DOHH2 (cell line): ENCODE measurements at regions not wholly inside any gene's neighbourhood (a gene's known extent, or its start where the extent isn't known, plus 50 kb on each side); places are given as distances from the start of the nearest gene placed in this dataset.

Source experiments
- H3F3A ChIP-seq: fragments of 200-600 bp; sonication (generic), shearing (Covaris generic); 2 replicates; pipeline ENCODE4 v1.6.0; 2016; ENCODE audit warnings: antibody characterized with exemption, mild to moderate bottlenecking; ENCODE audit not compliant: control insufficient read depth, insufficient read depth
- H3K27ac ChIP-seq: fragments of 200-600 bp; sonication (generic); 2 replicates; pipeline ENCODE4 v1.5.1; 2014; ENCODE audit warnings: low read depth, mild to moderate bottlenecking, low read length, moderate library complexity
- H3K27me3 ChIP-seq: fragments of 200-600 bp; sonication (generic); 2 replicates; pipeline ENCODE4 v1.6.1; 2014; ENCODE audit warnings: mild to moderate bottlenecking, low read length, mixed read lengths; ENCODE audit not compliant: control insufficient read depth
- H3K36me3 ChIP-seq: fragments of 200-600 bp; sonication (generic); 2 replicates; pipeline ENCODE4 v1.6.1; 2014; ENCODE audit warnings: mild to moderate bottlenecking, low read length, moderate library complexity, mixed read lengths; ENCODE audit not compliant: control insufficient read depth
- H3K4me1 ChIP-seq: fragments of 200-600 bp; sonication (generic); 2 replicates; pipeline ENCODE4 v1.6.1; 2014; ENCODE audit warnings: mild to moderate bottlenecking, low read length, mixed read lengths; ENCODE audit not compliant: control insufficient read depth
- H3K4me2 ChIP-seq: fragments of 200-600 bp; sonication (generic); 2 replicates; pipeline ENCODE4 v1.6.0; 2014; ENCODE audit warnings: mild to moderate bottlenecking, low read length, moderate library complexity
- H3K4me3 ChIP-seq: fragments of 200-600 bp; sonication (generic); 2 replicates; pipeline ENCODE4 v1.5.1; 2014; ENCODE audit warnings: mild to moderate bottlenecking, low read length, mixed read lengths
- H3K79me2 ChIP-seq: fragments of 200-600 bp; sonication (generic); 2 replicates; pipeline ENCODE4 v1.6.1; 2014; ENCODE audit warnings: mild to moderate bottlenecking, low read length, mixed read lengths; ENCODE audit not compliant: control insufficient read depth
- H3K9me2 ChIP-seq: fragments of 200-600 bp; sonication (generic); replicated peaks from 2 replicates; pipeline ENCODE4 v1.6.1; 2014; ENCODE audit warnings: mild to moderate bottlenecking, low read length, mixed read lengths; ENCODE audit not compliant: control insufficient read depth
- H3K9me3 ChIP-seq: fragments of 200-600 bp; sonication (generic); 2 replicates; pipeline ENCODE4 v1.6.1; 2014; ENCODE audit warnings: antibody characterized with exemption, low read length, mixed read lengths; ENCODE audit not compliant: control insufficient read depth, insufficient read depth
- H4K20me1 ChIP-seq: fragments of 200-600 bp; sonication (generic); 2 replicates; pipeline ENCODE4 v1.6.0; 2014; ENCODE audit warnings: low read depth, mild to moderate bottlenecking, antibody characterized with exemption, low read length, moderate library complexity; ENCODE audit not compliant: control insufficient read depth, insufficient read depth
- CTCF ChIP-seq: fragments of 200-600 bp; sonication (generic); IDR thresholded peaks from one replicate; pipeline ENCODE4 v1.5.1; 2014; ENCODE audit warnings: antibody characterized with exemption, mild to moderate bottlenecking, low read depth, low read length; ENCODE audit not compliant: poor library complexity, severe bottlenecking
- EZH2phosphoT487 ChIP-seq: fragments of 200-600 bp; sonication (generic); IDR thresholded peaks from 2 replicates; pipeline ENCODE4 v1.6.1; 2017; ENCODE audit warnings: borderline replicate concordance, mild to moderate bottlenecking, antibody characterized with exemption, low read length, moderate library complexity, mixed read lengths

GRCh38 chr5:104297076-104297475, 734.5 kb upstream of the NUDT12 start:
- H3K27ac ChIP-seq, result no peak overlapping the region
- H3K4me3 ChIP-seq, result no peak overlapping the region
- no peaks in the 10 kb centered on the region for H3K79me2 ChIP-seq
- H3K4me1 ChIP-seq, result no peaks in the 10 kb centered on the region
- no peak overlapping the region for H3K4me2 ChIP-seq
- no peaks in the 10 kb centered on the region for H3K9me2 ChIP-seq
- TF ChIP-seq CTCF, result no peak
- TF ChIP-seq EZH2phosphoT487, result no peak
- H3K9me3 ChIP-seq, result no peaks in the 10 kb centered on the region; the same call in 1 of the 2 replicates
- no peaks in the 10 kb centered on the region for H3K27me3 ChIP-seq
- no peaks in the 10 kb centered on the region for H3F3A ChIP-seq
- no peaks in the 10 kb centered on the region for H4K20me1 ChIP-seq
- no peaks in the 10 kb centered on the region for H3K36me3 ChIP-seq

GRCh38 chr5:104295991-104296390, 733.4 kb upstream of the NUDT12 start:
- H3K4me3 ChIP-seq, result no peak overlapping the region
- no peak for TF ChIP-seq EZH2phosphoT487
- TF ChIP-seq CTCF, result no peak
- no peaks in the 10 kb centered on the region for H4K20me1 ChIP-seq
- H3K9me3 ChIP-seq, result no peaks in the 10 kb centered on the region; the same call in 1 of the 2 replicates
- no peaks in the 10 kb centered on the region for H3K9me2 ChIP-seq
- H3K36me3 ChIP-seq, result no peaks in the 10 kb centered on the region
- no peak overlapping the region for H3K4me2 ChIP-seq
- no peak overlapping the region for H3K27ac ChIP-seq
- no peaks in the 10 kb centered on the region for H3F3A ChIP-seq
- no peaks in the 10 kb centered on the region for H3K79me2 ChIP-seq
- H3K27me3 ChIP-seq, result no peaks in the 10 kb centered on the region
- H3K4me1 ChIP-seq, result no peaks in the 10 kb centered on the region

- H3K9me3 ChIP-seq, result no peaks in the 10 kb centered on the region
- no peaks in the 10 kb centered on the region for H3K79me2 ChIP-seq
- H3F3A ChIP-seq, result no peaks in the 10 kb centered on the region
- no peaks in the 10 kb centered on the region for H3K27me3 ChIP-seq
- no peaks in the 10 kb centered on the region for H3K9me2 ChIP-seq
- no peak for TF ChIP-seq EZH2phosphoT487
- TF ChIP-seq CTCF, result no peak
- H3K4me2 ChIP-seq, result no peak overlapping the region
- H3K4me1 ChIP-seq, result no peaks in the 10 kb centered on the region
- H4K20me1 ChIP-seq, result no peaks in the 10 kb centered on the region
- H3K27ac ChIP-seq, result no peak overlapping the region
- H3K36me3 ChIP-seq, result no peaks in the 10 kb centered on the region
- H3K4me3 ChIP-seq, result no peak overlapping the region
Observed at GRCh38 chr5:104283136-104283535, 720.5 kb upstream of the NUDT12 start.

GRCh38 chr5:104273725-104274124, 711.1 kb upstream of the NUDT12 start:
- H3K79me2 ChIP-seq, result no peaks in the 10 kb centered on the region
- no peak overlapping the region for H3K4me3 ChIP-seq
- no peak overlapping the region for H3K4me2 ChIP-seq
- H3K36me3 ChIP-seq, result no peaks in the 10 kb centered on the region
- H4K20me1 ChIP-seq, result no peaks in the 10 kb centered on the region
- H3F3A ChIP-seq, result no peaks in the 10 kb centered on the region
- H3K9me2 ChIP-seq, result no peaks in the 10 kb centered on the region
- TF ChIP-seq CTCF (no peak), EZH2phosphoT487 (no peak)
- H3K27ac ChIP-seq, result no peak overlapping the region
- H3K4me1 ChIP-seq, result no peaks in the 10 kb centered on the region
- no peaks in the 10 kb centered on the region for H3K9me3 ChIP-seq
- H3K27me3 ChIP-seq, result no peaks in the 10 kb centered on the region
